Panc1 (cell line): ENCODE measurements at regions not wholly inside any gene's neighbourhood (a gene's known extent, or its start where the extent isn't known, plus 50 kb on each side); places are given as distances from the start of the nearest gene placed in this dataset.

Source experiments
- CTCF ChIP-seq: fragments of 450-650 bp; IDR thresholded peaks from 2 replicates; pipeline ENCODE4 v1.5.1; 2017; ENCODE audit warnings: mild to moderate bottlenecking
- POLR2AphosphoS5 ChIP-seq: IDR thresholded peaks from 2 replicates; pipeline ENCODE4 v1.6.1; 2012; ENCODE audit warnings: mild to moderate bottlenecking, low read depth, low read length, moderate library complexity
- REST ChIP-seq, 2 experiments: IDR thresholded peaks; 2 replicates each; pipeline ENCODE4 v1.6.1; 2011 to 2012; ENCODE audit warnings: low read depth in 2 of 2, control low read depth in 1 of 2, low read length in 1 of 2, mild to moderate bottlenecking in 1 of 2, moderate library complexity in 1 of 2; ENCODE audit not compliant: insufficient read depth in 1 of 2
- SIN3A ChIP-seq: IDR thresholded peaks from 2 replicates; pipeline ENCODE4 v1.6.1; 2012; ENCODE audit warnings: low read depth, mild to moderate bottlenecking, low read length, moderate library complexity, borderline replicate concordance; ENCODE audit not compliant: insufficient read depth
- TCF7L2 ChIP-seq: IDR thresholded peaks from 2 replicates; pipeline ENCODE4 v1.6.1; 2011; ENCODE audit warnings: mild to moderate bottlenecking, low read depth, low read length, inconsistent platforms

GRCh38 chr9:1794547-1795270 is 220.4 kb upstream of the SMARCA2 start:
- TF ChIP-seq CTCF: no peak
- no peak for TF ChIP-seq SIN3A
- TF ChIP-seq REST (IDR thresholded peaks at IDR 0.05; ENCODE audit: insufficient read depth in 1 of 2, low read depth in 2 of 2, low read length in 1 of 2): no peak
- TF ChIP-seq POLR2AphosphoS5: no peak
- TF ChIP-seq TCF7L2: no peak
